Osteocyte (in vitro differentiated cells): ENCODE measurements at regions not wholly inside any gene's neighbourhood (a gene's known extent, or its start where the extent isn't known, plus 50 kb on each side); places are given as distances from the start of the nearest gene placed in this dataset.

Experiments
- DNase-seq: peaks from one replicate; pipeline ENCODE4 v3.0.0; 2021; ENCODE audit warnings: mixed read lengths; ENCODE audit not compliant: unreplicated experiment; ENCODE audit errors: extremely low spot score
- H3K27ac Mint-ChIP-seq: one replicate; pipeline ENCODE4 v1.8.0; 2021; ENCODE audit warnings: mild to moderate bottlenecking, mixed read lengths; ENCODE audit not compliant: unreplicated experiment
- H3K27me3 Mint-ChIP-seq: one replicate; pipeline ENCODE4 v1.8.0; 2021; ENCODE audit warnings: mixed read lengths; ENCODE audit not compliant: unreplicated experiment
- H3K36me3 Mint-ChIP-seq: one replicate; pipeline ENCODE4 v1.8.0; 2021; ENCODE audit warnings: mixed read lengths; ENCODE audit not compliant: unreplicated experiment
- H3K4me1 Mint-ChIP-seq: one replicate; pipeline ENCODE4 v1.8.0; 2021; ENCODE audit warnings: mixed read lengths; ENCODE audit not compliant: unreplicated experiment
- H3K4me3 Mint-ChIP-seq: one replicate; pipeline ENCODE4 v1.8.0; 2021; ENCODE audit warnings: mild to moderate bottlenecking, moderate library complexity, mixed read lengths; ENCODE audit not compliant: unreplicated experiment
- H3K9me3 Mint-ChIP-seq: one replicate; pipeline ENCODE4 v1.8.0; 2021; ENCODE audit warnings: mixed read lengths; ENCODE audit not compliant: unreplicated experiment
- TF ChIP-seq, protein P1 (sequence below): fragments of 200-600 bp; sonication (generic); IDR thresholded peaks from 2 replicates; pipeline ENCODE4 v1.5.0; 2021; ENCODE audit warnings: antibody characterized with exemption, mild to moderate bottlenecking, moderate library complexity

GRCh38 chr1:55381491-55381890, 166.3 kb upstream of the USP24 start:
- H3K36me3 Mint-ChIP-seq, result no peaks in the 10 kb centered on the region
- no peaks in the 10 kb centered on the region for H3K27me3 Mint-ChIP-seq
- H3K4me1 Mint-ChIP-seq, result peaks cover 30% of the 10 kb centered on the region
- H3K4me3 Mint-ChIP-seq, result no peak overlapping the region
- H3K9me3 Mint-ChIP-seq, result no peaks in the 10 kb centered on the region
- no peak for DNase-seq
- no peak overlapping the region for H3K27ac Mint-ChIP-seq
- TF ChIP-seq, protein P1, sequence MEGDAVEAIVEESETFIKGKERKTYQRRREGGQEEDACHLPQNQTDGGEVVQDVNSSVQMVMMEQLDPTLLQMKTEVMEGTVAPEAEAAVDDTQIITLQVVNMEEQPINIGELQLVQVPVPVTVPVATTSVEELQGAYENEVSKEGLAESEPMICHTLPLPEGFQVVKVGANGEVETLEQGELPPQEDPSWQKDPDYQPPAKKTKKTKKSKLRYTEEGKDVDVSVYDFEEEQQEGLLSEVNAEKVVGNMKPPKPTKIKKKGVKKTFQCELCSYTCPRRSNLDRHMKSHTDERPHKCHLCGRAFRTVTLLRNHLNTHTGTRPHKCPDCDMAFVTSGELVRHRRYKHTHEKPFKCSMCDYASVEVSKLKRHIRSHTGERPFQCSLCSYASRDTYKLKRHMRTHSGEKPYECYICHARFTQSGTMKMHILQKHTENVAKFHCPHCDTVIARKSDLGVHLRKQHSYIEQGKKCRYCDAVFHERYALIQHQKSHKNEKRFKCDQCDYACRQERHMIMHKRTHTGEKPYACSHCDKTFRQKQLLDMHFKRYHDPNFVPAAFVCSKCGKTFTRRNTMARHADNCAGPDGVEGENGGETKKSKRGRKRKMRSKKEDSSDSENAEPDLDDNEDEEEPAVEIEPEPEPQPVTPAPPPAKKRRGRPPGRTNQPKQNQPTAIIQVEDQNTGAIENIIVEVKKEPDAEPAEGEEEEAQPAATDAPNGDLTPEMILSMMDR, result no peak

GRCh38 chr1:55380355-55380970, 165.3 kb upstream of the USP24 start:
- H3K27me3 Mint-ChIP-seq, result no peaks in the 10 kb centered on the region
- no peak overlapping the region for H3K27ac Mint-ChIP-seq
- H3K4me1 Mint-ChIP-seq, result peaks cover 32% of the 10 kb centered on the region
- TF ChIP-seq, protein P1, result no peak
- no peak overlapping the region for H3K4me3 Mint-ChIP-seq
- no peaks in the 10 kb centered on the region for H3K9me3 Mint-ChIP-seq
- DNase-seq, result no peak
- H3K36me3 Mint-ChIP-seq, result no peaks in the 10 kb centered on the region

GRCh38 chr1:55378582-55378981, 163.4 kb upstream of the USP24 start:
- H3K27me3 Mint-ChIP-seq, result no peaks in the 10 kb centered on the region
- H3K4me1 Mint-ChIP-seq, result peaks cover 28% of the 10 kb centered on the region
- no peak overlapping the region for H3K4me3 Mint-ChIP-seq
- no peaks in the 10 kb centered on the region for H3K9me3 Mint-ChIP-seq
- no peaks in the 10 kb centered on the region for H3K36me3 Mint-ChIP-seq
- TF ChIP-seq, protein P1, result peak; percentile 65
- no peak overlapping the region for H3K27ac Mint-ChIP-seq
- no peak for DNase-seq

- Mint-ChIP-seq H3K27ac (no peak overlapping the region), H3K27me3 (no peaks in the 10 kb centered on the region), H3K4me3 (no peak overlapping the region), H3K36me3 (no peaks in the 10 kb centered on the region), H3K9me3 (no peaks in the 10 kb centered on the region), H3K4me1 (peaks cover 20% of the 10 kb centered on the region)
- TF ChIP-seq, protein P1, result no peak
- no peak for DNase-seq
Measured at GRCh38 chr1:55376897-55377296, 161.7 kb upstream of the USP24 start.

GRCh38 chr1:55375617-55376258, 160.6 kb upstream of the USP24 start:
- no peaks in the 10 kb centered on the region for H3K9me3 Mint-ChIP-seq

More at GRCh38 chr1:55375617-55376258, 160.6 kb upstream of the USP24 start:
- TF ChIP-seq, protein P1, result peak; percentile 92
- H3K36me3 Mint-ChIP-seq, result no peaks in the 10 kb centered on the region
- H3K4me3 Mint-ChIP-seq, result no peak overlapping the region
- H3K27ac Mint-ChIP-seq, result no peak overlapping the region
- DNase-seq, result no peak
- peaks cover 20% of the 10 kb centered on the region for H3K4me1 Mint-ChIP-seq
- no peaks in the 10 kb centered on the region for H3K27me3 Mint-ChIP-seq
